ENCODE measurements at regions not wholly inside any gene's neighbourhood (a gene's known extent, or its start where the extent isn't known, plus 50 kb on each side); places are given as distances from the start of the nearest gene placed in this dataset.

DNA sequence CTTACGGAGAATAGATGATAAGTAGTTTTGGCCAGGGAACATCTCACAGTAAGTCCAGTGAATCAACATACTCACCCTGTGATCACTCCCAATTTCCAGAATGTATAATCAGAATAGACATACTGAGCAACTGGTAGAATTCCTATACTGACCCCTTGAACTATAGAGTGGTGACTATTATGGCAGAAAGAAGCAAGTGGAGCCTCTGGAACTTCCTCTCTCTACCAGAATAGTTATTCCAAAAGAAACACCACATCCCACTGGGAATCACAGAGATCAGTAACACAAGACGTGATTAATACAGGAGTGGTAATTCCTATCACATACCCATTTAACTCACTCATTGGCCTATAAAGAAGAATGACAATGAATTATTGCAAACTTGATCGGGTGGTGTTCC is 50.1 kb upstream of the TRIM42 start:
- DNase-seq: peak; percentile 27
